GM23248 (cell line): ENCODE measurements at regions not wholly inside any gene's neighbourhood (a gene's known extent, or its start where the extent isn't known, plus 50 kb on each side); places are given as distances from the start of the nearest gene placed in this dataset.

ENCODE experiments used
- DNase-seq: peaks from one replicate; pipeline ENCODE4 v3.0.0-alpha.2; 2015
- H2AFZ ChIP-seq: fragments of 200-600 bp; sonication (generic); 2 replicates; pipeline ENCODE4 v1.6.1; 2016; ENCODE audit warnings: antibody characterized with exemption
- H3F3A ChIP-seq: fragments of 200-600 bp; sonication (generic); 2 replicates; pipeline ENCODE4 v1.6.1; 2016; ENCODE audit warnings: mild to moderate bottlenecking, antibody characterized with exemption, mixed run types; ENCODE audit not compliant: insufficient read depth
- H3K27ac ChIP-seq: fragments of 200-600 bp; sonication (generic); 2 replicates; pipeline ENCODE4 v1.5.1; 2016; ENCODE audit warnings: mild to moderate bottlenecking
- H3K27me3 ChIP-seq: fragments of 200-600 bp; sonication (generic); replicated peaks from 2 replicates; pipeline ENCODE4 v1.6.1; 2016; ENCODE audit warnings: mild to moderate bottlenecking; ENCODE audit not compliant: insufficient read depth
- H3K36me3 ChIP-seq: fragments of 200-600 bp; sonication (generic); 2 replicates; pipeline ENCODE4 v1.6.1; 2016; ENCODE audit warnings: low read depth, mild to moderate bottlenecking
- H3K4me1 ChIP-seq: fragments of 200-600 bp; sonication (generic); 2 replicates; pipeline ENCODE4 v1.6.1; 2016; ENCODE audit warnings: mild to moderate bottlenecking; ENCODE audit not compliant: insufficient read depth
- H3K4me2 ChIP-seq: fragments of 200-600 bp; sonication (generic); one replicate; pipeline ENCODE4 v1.6.1; 2016; ENCODE audit warnings: mild to moderate bottlenecking; ENCODE audit not compliant: unreplicated experiment
- H3K4me3 ChIP-seq: fragments of 200-600 bp; sonication (generic); 2 replicates; pipeline ENCODE4 v1.5.1; 2016; ENCODE audit warnings: mild to moderate bottlenecking
- H3K79me2 ChIP-seq: fragments of 200-600 bp; sonication (generic); 2 replicates; pipeline ENCODE4 v1.6.1; 2016; ENCODE audit warnings: mild to moderate bottlenecking; ENCODE audit not compliant: insufficient read depth
- H3K9ac ChIP-seq: fragments of 200-600 bp; sonication (generic); 2 replicates; pipeline ENCODE4 v1.6.1; 2016; ENCODE audit warnings: mild to moderate bottlenecking
- H3K9me2 ChIP-seq: fragments of 200-600 bp; sonication (generic); 2 replicates; pipeline ENCODE4 v1.6.1; 2016; ENCODE audit warnings: mixed run types, mild to moderate bottlenecking, moderate library complexity; ENCODE audit not compliant: insufficient read depth
- H3K9me3 ChIP-seq: fragments of 200-600 bp; sonication (generic); one replicate; pipeline ENCODE4 v1.6.1; 2017; ENCODE audit warnings: low read depth
- H4K20me1 ChIP-seq: fragments of 200-600 bp; sonication (generic); 2 replicates; pipeline ENCODE4 v1.6.0; 2016; ENCODE audit not compliant: insufficient read depth
- EZH2 ChIP-seq: fragments of 200-600 bp; sonication (generic); IDR thresholded peaks from 2 replicates; pipeline ENCODE4 v1.6.1; 2018; ENCODE audit warnings: antibody characterized with exemption, mild to moderate bottlenecking; ENCODE audit not compliant: insufficient read depth, poor library complexity, severe bottlenecking
- EZH2phosphoT487 ChIP-seq: fragments of 200-600 bp; sonication (generic); IDR thresholded peaks from 2 replicates; pipeline ENCODE4 v1.6.1; 2018; ENCODE audit warnings: antibody characterized with exemption, moderate library complexity, mild to moderate bottlenecking, low read depth; ENCODE audit not compliant: insufficient read depth
- WGBS, 2 experiments: methylation state at CpG; one replicate each; pipeline ENCODE4 v1.1.6; 2015 to 2017; ENCODE audit warnings: low lambda C conversion rate in 2 of 2, low coverage in 1 of 2; ENCODE audit errors: missing lambda C conversion rate in 2 of 2; 5-methylcytosine and 5-hydroxymethylcytosine counted together
- in situ Hi-C: fragments of 300-500 bp; cut with MboI; formaldehyde crosslinking; loops from 2 replicates; pipeline ENCODE4 v1.15.0; 2020

DNA sequence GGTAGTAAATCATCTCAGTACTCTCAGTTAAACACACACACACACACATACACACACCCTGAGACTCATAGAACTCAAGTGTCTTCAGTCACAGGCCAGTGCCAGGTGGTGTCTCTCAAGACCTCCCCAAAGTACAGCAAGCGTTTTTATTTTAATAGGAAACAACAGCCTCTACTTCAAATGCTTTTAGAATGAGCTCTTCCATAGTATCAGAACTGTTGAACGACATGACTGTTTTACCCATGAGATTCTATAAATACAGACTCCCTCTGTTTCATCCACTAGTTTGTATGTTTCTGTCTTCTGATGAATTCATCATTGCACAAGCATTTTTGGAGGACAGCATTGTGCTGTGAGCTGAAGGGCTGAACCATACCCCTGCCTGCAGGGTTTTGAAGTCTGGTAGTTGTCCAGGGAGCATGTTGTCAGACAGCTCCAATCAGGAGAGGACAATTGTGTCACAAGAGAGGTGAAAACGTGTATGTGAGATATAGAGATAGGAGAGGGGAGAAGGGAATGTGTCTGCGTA lies 201.0 kb upstream of the BCL6 start:
- Histone ChIP-seq H4K20me1 (no peaks in the 10 kb centered on the region), H3K4me1 (peaks cover 14% of the 10 kb centered on the region), H3K79me2 (no peaks in the 10 kb centered on the region), H3K4me2 (no peak overlapping the region), H3F3A (peaks cover 4% of the 10 kb centered on the region; the same call in 1 of the 2 replicates), H3K9me2 (no peaks in the 10 kb centered on the region), H3K27ac (no peak overlapping the region), H3K36me3 (no peaks in the 10 kb centered on the region), H2AFZ (no peak overlapping the region), H3K4me3 (no peak overlapping the region), H3K9ac (no peak overlapping the region), H3K9me3 (no peaks in the 10 kb centered on the region), H3K27me3 (no peaks in the 10 kb centered on the region)
- in situ Hi-C loops, result no loop called here
- WGBS, 2 experiments, result 46 to 49% methylated on average over 4 of the region's 4 CpGs
- no peak for TF ChIP-seq EZH2
- no peak for TF ChIP-seq EZH2phosphoT487
- DNase-seq, result peak; percentile 74

DNA sequence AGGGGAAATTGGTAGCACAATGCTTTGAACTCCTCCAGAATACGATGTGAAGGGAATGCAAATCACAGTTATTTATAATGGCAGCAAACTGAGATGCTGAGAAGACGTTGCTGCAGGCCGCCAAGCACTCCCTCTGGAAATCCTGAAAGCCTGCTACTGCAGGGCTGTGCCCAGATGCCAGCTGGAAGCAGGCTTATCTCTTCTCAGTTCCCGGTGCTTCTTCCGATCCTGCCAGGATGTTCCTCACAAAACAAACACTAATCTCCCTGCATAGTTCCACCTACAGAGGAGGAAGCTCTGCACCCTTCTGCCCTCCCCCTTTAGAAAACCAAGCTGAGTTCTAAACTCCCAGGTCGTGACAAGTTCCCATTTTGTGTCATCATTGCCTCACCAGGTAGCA lies 201.7 kb upstream of the BCL6 start:
- in situ Hi-C loops, result no loop called here

DNA sequence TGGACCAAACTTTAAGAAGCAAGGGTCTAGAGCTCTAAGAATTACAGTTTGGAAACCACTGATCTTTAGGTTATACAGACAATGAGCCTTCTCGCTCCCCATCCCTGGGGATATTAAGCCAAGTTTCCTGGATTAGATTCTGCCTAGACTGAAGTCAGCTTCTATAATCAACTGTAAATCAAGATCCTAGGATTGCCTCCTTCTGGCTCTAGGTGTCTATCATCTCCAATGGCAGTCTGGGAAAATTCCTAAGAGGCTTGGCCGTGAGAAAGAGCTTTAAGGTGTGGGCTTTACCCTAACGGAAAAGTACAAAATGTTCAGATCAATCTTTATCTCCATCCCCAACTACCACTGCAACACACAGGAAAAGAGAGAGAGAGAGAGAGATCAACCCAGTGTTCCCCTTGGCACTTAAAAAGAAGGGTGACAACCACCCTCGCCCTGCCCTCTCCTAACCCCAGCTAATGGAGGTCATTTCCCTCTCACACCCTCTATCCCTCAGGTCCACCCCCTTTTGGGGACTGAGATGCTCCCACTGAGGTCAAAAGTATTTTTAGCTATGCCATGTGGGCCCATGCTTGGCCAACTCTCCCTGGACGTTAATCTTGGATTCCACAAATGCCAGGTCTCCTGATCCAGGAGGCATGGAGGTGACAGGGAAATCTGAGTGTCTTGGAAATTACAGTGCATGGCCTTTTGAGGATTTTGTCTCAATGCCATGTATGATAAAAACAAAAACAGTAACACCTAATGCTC lies 202.8 kb upstream of the BCL6 start:
- no peak overlapping the region for H3K4me3 ChIP-seq
- no peak for DNase-seq
- no peaks in the 10 kb centered on the region for H3K9me2 ChIP-seq
- no peaks in the 10 kb centered on the region for H3K27me3 ChIP-seq
- no peak for TF ChIP-seq EZH2phosphoT487
- TF ChIP-seq EZH2, result no peak
- H4K20me1 ChIP-seq, result no peaks in the 10 kb centered on the region
- peaks cover 14% of the 10 kb centered on the region for H3K4me1 ChIP-seq
- peaks cover 4% of the 10 kb centered on the region; the same call in 1 of the 2 replicates for H3F3A ChIP-seq
- no peaks in the 10 kb centered on the region for H3K79me2 ChIP-seq
- no peak overlapping the region for H3K27ac ChIP-seq
- H3K36me3 ChIP-seq, result no peaks in the 10 kb centered on the region
- 92 to 95% methylated on average over 5 of the region's 5 CpGs for WGBS, 2 experiments
- no peak overlapping the region for H3K4me2 ChIP-seq
- no peak overlapping the region for H2AFZ ChIP-seq
- H3K9me3 ChIP-seq, result no peaks in the 10 kb centered on the region
- H3K9ac ChIP-seq, result no peak overlapping the region
- in situ Hi-C loops, result no loop called here

More for the DNA sequence above, 201.7 kb upstream of the BCL6 start:
- Histone ChIP-seq H3K27me3 (no peaks in the 10 kb centered on the region), H3K27ac (no peak overlapping the region), H3K79me2 (no peaks in the 10 kb centered on the region), H3K4me2 (no peak overlapping the region), H4K20me1 (no peaks in the 10 kb centered on the region), H3K36me3 (no peaks in the 10 kb centered on the region), H3K4me3 (no peak overlapping the region), H3K4me1 (peaks cover 14% of the 10 kb centered on the region), H3K9me3 (no peaks in the 10 kb centered on the region), H3K9ac (no peak overlapping the region), H3K9me2 (no peaks in the 10 kb centered on the region), H2AFZ (no peak overlapping the region), H3F3A (peaks cover 4% of the 10 kb centered on the region; the same call in 1 of the 2 replicates)
- 84 to 90% methylated on average over 6 of the region's 6 CpGs for WGBS, 2 experiments
- TF ChIP-seq EZH2phosphoT487 (no peak), EZH2 (no peak)
- no peak for DNase-seq

DNA sequence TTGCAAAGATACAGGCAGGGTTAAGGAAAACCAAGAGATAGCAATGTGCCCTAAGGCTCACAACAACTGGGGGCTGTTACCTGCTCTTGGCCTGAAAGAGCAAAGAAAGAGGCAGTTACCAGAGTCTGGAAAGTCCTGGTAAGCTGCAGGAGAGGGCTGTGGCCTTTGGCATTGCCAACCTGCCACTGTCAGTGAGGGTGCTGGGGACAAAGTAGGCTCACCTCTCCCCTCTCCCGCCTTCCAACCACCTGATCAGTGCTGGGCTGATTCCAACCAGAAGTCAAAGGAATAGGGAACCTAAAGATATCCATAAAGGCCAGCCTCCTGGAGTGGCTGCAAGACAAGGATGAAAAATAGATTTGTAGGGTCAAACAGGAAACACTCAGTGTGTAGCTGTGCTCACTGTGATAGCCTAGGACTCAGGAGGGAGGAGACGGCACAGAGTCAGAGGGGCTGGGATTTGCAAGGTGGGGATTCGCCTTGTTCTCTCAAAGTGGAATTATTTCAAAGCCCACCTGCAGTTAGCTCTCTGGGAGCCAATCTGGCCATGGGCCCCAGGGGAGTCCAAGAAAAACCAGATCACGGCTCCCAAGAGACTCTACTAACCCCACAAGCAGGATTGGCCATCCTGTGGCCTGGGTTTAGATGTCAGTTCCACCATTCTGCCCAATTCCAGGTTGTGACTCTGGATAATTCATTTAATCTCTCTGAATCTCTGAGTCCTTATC lies 204.0 kb upstream of the BCL6 start:
- H3K4me2 ChIP-seq, result no peak overlapping the region
- H3K27me3 ChIP-seq, result no peaks in the 10 kb centered on the region
- no peak overlapping the region for H3K9ac ChIP-seq
- H3F3A ChIP-seq, result peaks cover 12% of the 10 kb centered on the region; the same call in 1 of the 2 replicates
- no peak for TF ChIP-seq EZH2phosphoT487
- no peak for TF ChIP-seq EZH2
- H4K20me1 ChIP-seq, result no peaks in the 10 kb centered on the region
- H3K27ac ChIP-seq, result no peak overlapping the region
- no peaks in the 10 kb centered on the region for H3K9me3 ChIP-seq
- WGBS, 2 experiments, result 84 to 93% methylated on average over 4 of the region's 4 CpGs
- DNase-seq, result no peak
- no peaks in the 10 kb centered on the region for H3K79me2 ChIP-seq
- no peaks in the 10 kb centered on the region for H3K9me2 ChIP-seq
- H2AFZ ChIP-seq, result no peak overlapping the region
- H3K4me1 ChIP-seq, result peaks cover 15% of the 10 kb centered on the region
- H3K36me3 ChIP-seq, result no peaks in the 10 kb centered on the region
- no peak overlapping the region for H3K4me3 ChIP-seq
- in situ Hi-C loops, result no loop called here
